Stimulated activated CD4-positive, alpha-beta T cell treated with anti-CD3 and anti-CD28 coated beads, Interleukin-12 subunit alpha, Interleukin-12 subunit beta, amount 100 ng/mL, for 24 hours (primary cell): ENCODE measurements at regions not wholly inside any gene's neighbourhood (a gene's known extent, or its start where the extent isn't known, plus 50 kb on each side); places are given as distances from the start of the nearest gene placed in this dataset.

Experiments used
- DNase-seq, 2 experiments: peaks; one replicate each; pipeline ENCODE4 v3.0.0-alpha.2; 2020; ENCODE audit warnings: low read depth in 2 of 2

DNA sequence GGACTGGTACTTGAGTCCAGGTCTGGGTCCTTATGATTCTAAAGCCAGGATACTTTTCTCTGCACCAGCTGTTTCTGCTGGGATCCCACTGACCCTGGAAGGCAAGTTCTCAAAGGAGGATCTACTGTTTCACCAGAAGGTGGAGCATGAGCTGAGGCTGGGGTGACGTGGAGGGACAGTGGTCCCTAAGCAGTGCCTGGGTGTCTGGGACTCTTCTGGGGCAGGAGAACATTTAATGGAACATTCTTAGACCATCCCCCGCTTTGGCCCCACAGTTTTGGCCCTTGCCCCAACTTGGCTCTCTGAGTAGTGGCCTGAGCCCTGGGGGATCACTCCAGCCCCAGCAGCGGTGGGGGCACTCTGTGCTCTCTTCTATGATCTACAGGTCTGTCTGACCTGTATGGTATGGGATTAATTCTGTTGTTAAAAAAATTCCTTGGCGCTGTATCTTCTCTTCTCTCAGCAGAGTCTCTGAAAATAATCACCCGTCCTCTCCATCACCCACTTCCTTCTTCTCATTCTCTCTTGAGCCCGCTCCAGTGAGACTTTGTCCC is 60.3 kb upstream of the CSF3R start:
- no peak for DNase-seq

DNA sequence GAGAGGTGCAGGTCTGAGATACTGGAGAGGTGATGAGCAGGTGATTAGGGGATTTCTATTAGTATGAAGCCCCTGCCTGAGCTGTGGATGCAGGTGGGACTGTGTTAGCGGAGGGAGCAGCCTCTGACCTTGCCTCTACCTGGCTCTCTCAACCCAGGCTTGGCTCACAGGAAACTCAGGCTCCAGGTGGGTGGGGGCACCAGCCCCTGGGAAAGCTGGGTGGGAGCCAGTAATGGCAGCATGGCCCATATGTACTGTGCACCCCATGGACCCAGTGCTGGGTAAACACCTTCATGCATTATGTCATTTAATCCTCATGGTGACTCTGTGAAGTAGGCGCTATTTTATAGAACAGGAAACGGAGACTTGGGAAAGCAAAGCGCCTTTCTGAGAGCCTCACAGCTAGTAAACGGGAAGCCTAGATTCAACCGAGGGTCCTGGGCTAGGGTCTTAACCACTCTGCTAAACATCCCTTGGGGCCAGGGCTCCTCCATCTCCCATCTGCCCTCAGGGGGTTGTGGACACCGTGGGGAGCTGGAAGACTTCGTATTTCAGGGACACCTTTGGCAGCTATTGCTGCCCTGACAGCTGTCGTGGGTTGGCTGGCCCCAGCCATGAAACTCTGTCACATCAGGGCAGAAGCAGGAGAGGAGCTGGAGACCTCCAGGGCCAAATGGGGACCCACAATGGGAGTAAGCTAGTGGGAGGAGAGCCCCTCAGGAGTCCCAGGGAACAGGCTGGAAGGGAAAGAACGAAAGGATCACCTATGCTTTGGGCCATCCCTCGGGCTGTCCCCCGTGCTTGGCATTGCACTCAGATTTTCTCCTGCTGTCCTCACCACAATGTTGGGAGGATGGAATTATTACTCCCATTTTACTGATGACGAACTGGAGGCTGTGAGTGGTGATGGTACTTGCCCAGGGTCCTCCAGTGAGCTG is 59.6 kb upstream of the CSF3R start:
- DNase-seq = no peak

DNA sequence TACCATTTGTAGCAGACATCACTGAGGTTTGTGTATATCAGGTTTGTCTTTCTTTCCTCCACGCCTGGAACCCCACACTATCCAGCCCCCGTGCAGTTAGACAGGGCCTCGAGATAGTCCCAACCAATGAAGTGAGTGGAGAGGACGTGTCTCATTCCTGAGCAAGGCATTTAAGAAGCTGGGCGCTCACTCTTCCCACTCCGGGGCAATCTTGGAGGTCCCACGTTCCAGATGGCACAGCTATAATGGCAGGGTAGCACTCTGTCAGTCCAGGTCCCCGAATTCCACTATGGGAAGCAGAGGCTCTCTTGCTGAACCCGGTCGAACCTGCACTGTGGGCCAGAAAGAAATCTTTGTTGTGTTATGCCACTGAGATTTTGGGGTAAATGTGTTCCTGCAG is 57.3 kb upstream of the CSF3R start:
- no peak for DNase-seq

DNA sequence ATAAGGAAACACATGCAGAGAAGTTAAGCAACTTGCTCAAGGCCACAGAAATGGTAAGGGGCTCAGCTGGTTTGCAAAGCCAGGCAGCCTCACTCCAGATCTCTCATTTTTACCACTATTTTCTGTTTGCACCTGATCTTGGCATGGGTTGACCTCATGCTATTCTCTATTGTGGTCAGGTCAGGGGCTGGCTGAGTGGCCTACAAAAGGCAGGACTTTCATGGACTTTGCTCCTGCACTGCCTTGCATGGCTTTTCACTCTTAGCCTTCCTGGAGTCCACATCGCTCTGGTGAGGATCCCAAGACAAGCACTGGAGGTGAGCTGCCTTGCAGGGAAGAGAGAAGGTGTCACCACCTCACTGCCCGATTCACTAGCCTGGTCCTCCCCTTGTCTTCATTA is 56.8 kb upstream of the CSF3R start:
- no peak for DNase-seq

DNA sequence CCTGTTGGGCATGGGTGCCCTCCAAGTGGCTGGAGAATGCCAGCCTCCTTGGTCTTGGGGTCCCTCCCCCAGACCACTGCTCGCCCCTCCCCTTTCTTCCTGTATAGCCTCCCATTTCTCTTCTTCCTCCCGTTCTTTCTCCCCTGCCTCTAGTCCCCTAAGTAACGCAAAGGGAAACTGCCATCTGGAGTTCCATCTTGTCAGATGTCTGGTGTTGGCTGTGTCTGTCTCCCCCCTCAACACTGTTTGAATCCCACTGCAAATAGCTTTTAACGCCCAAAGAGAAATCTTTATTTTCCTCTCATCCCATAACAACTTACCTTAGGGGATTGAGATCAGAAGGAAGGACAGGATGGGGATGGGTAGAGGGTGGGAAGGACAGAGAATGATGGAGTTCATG is 55.3 kb upstream of the CSF3R start:
- no peak for DNase-seq

DNA sequence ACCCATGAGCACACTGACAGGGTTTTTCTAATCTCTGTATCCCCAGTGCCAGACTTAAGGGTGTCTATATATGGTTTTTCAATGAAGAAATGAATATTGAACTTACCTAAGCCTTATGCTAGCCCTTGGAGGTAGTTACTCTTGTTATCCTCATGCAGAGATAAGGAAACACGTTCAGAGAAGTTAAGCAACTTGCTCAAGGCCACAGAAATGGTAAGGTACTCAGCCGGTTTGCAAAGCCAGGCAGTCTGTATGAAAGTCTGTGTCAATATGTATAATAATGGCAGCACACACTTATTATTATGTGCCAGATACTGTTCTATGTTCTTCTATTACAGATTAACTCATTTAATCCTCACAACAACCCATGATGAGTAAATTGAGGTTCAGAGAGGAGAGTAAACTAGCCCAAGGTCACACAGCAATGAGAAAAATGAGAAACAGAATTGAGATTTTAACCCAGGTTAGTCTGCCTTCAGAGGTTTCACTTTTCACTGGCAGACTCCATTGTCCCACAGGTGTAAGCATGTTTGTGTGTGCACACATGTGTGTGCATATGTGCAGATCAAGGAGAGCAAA is 54.6 kb upstream of the CSF3R start:
- DNase-seq = no peak

DNA sequence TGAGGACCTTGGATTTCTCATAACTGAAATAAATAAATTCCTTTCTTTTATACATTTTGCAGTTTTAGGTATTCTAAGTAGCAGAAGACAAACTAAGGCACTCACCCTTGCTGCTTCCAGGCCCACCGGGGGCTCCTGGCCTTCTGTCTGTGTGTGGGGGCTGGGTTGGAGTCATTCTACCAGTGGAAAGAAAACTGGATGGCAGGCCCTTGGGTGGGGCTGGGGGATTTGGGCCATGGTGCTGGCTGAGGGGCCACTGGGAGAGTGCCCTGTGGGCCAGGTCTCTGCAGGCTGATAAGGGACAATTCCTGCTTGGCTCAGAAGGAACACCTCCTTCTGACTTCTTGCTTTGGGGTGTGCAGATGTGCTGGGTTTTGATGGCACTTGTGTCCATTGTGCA is 54.0 kb upstream of the CSF3R start:
- no peak for DNase-seq

DNA sequence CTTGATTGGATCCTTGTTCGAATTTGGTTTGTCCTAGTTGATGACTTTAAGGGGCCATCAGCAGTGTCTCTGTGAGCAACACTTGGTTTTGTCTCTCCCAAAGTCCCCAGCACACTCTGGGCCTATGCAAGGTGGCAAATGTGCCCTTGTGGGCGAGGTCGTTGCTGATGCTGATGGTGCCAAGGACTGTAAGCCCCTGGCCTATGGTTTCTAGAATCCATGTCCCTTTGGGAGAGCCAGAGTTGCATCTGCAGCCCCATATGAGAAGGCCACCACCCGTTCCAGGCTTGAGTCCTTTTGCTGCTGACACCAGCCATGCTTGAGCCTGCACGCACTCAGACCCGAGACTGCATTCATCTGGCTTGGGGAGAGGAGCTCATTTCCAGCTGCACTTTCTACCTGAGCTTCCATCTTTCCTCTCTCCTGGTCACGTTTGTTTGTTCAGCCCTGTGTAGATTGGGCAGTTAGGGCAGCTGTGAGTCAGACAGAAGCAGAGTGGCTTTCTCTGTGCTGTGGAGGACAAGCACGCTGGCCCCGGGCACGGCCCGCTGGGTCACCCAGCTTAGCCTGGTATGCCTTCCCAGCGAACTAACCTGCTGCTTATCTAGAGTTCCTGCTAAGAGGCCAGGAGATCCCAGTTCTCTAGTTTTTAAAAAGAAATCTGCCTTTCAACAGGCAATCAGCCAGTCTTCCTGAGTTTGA is 52.1 kb upstream of the CSF3R start:
- DNase-seq = no peak

DNA sequence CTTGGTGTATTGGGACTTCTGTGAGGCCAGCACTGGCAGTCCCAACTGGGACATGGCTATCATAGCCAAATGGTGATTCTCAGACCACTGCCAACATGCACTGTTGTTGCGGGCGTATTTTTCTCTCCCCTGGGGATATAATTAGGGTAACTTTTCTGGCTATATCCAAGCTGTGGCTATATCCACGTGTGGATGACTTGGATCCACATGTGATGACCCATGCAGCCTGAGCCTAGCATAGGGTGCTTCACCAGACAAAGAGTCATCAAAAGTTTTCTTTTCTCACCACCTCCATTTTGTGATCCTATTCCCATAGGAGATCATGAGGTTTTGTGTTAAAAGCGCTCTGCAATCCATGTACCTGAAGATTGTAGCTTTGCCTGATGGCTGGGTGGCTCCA is 51.2 kb upstream of the CSF3R start:
- DNase-seq = no peak

DNA sequence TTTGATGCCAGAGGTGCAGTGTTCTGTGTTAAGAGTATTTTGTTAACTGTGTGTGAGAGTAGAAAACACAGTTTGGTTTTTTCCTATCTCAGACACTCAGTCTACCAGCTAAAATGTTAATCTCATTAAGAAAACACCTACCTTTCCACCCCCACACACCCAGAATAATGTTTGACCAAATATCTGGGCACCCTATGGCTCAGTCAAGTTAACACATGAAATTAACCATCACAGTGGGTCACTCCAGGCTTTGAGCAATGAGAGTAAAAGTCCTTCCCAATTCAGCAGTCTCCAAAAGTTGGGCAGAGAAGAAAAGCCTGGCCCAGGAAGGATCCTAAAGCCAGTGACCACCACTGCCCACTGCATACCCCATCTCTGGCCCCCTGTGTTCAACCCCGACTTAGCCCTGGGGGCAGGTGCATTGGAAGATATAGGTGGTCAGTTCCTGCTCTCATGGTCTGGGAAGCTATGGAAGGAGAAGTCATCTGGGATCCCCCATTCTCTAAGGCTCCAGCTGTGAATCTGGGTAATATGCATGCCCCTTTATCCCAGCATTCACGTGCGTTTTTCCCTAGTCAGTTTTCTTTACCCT is 50.2 kb upstream of the CSF3R start:
- no peak for DNase-seq
